ENCODE measurements at regions not wholly inside any gene's neighbourhood (a gene's known extent, or its start where the extent isn't known, plus 50 kb on each side); places are given as distances from the start of the nearest gene placed in this dataset.

DNA sequence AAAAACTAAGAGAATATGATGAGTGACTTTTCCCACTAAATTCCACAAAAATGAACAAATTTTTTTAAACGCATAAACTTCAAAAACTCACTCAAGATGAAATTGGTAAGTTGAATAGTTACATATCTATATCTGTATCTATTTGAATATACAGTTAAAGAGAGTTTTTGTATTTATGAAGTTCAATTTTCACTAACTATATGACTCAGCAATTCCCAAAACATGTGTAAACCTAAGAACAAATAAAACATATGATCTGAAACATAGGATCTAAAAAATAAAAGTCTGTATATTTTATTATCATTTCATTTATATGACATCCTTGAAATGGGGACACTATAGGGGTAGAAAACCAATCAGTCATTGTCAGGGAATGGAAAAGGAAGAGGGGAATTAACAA lies 105.7 kb upstream of the SNX7 start:
- TF ChIP-seq EZH2phosphoT487 (IDR thresholded peaks at IDR 0.05; ENCODE audit: insufficient read depth, low read depth) (no peak), EZH2 (IDR thresholded peaks at IDR 0.05; ENCODE audit: insufficient read depth, poor library complexity, severe bottlenecking) (no peak)
